HCT116 (cell line): ENCODE measurements at regions not wholly inside any gene's neighbourhood (a gene's known extent, or its start where the extent isn't known, plus 50 kb on each side); places are given as distances from the start of the nearest gene placed in this dataset.

ENCODE experiments used
- ATAC-seq: fragments of 200-7000 bp; cut with Tn5 transposase; 2 replicates; pipeline ENCODE4 v1.9.1; 2020; ENCODE audit warnings: mild to moderate bottlenecking, moderate library complexity
- BruUV-seq: library from RNA; stranded (reverse); fragments of 400-500 nt; replicated peaks from 2 replicates; lab custom pipeline; 2021; lab: Mats Ljungman, UMichigan
- CTCF ChIA-PET: fragments of 300-600 bp; sonication (Branson Sonifier 250); formaldehyde crosslinking; loops from one replicate; lab custom pipeline; 2021; ENCODE audit warnings: antibody characterized with exemption; lab: Charles Lee
- POLR2A ChIA-PET: fragments of 300-600, 350-600 bp; sonication (Branson Sonifier 250); formaldehyde crosslinking; loops from one replicate; lab custom pipeline; 2021; ENCODE audit warnings: antibody characterized with exemption; lab: Charles Lee
- RAD21 ChIA-PET, 2 experiments: fragments of 300-600 bp; sonication (Branson Sonifier 250); formaldehyde crosslinking; loops; one replicate each; lab custom pipeline; 2023; ENCODE audit warnings: low total read pairs in 2 of 2; ENCODE audit not compliant: uncharacterized antibody in 2 of 2, unreplicated experiment in 2 of 2, low non-redundant PET in 1 of 2; lab: Charles Lee
- DNase-seq: peaks from one replicate; pipeline ENCODE4 v3.0.0-alpha.2; 2010; ENCODE audit warnings: low read depth, low spot score
- H2AFZ ChIP-seq: fragments of 200-600 bp; shearing (Covaris generic), sonication (generic); 2 replicates; pipeline ENCODE4 v1.6.1; 2017; ENCODE audit warnings: low read depth, mixed run types, mixed read lengths, antibody characterized with exemption, low read length; ENCODE audit not compliant: poor library complexity, severe bottlenecking
- H3K27ac ChIP-seq: 2 replicates; pipeline ENCODE4 v1.5.1; 2012; ENCODE audit warnings: low read depth, low read length
- H3K27me3 ChIP-seq: fragments of 200-600 bp; sonication (generic); 2 replicates; pipeline ENCODE4 v1.6.1; 2016; ENCODE audit warnings: mixed run types, low read length, mixed read lengths; ENCODE audit not compliant: insufficient read depth
- H3K36me3 ChIP-seq, 2 experiments: fragments of 200-500 bp in 1 of 2; fragments of 200-600 bp in 1 of 2; sonication (Bioruptor generic) in 1 of 2; sonication (generic) in 1 of 2; 2 replicates each; pipeline versions ENCODE4 v1.5.1 to v1.6.1; 2014 to 2016; ENCODE audit warnings: low read length in 2 of 2, inconsistent platforms in 1 of 2, mixed read lengths in 1 of 2, mixed run types in 1 of 2; ENCODE audit not compliant: insufficient read depth in 2 of 2, control insufficient read depth in 1 of 2
- H3K4me1 ChIP-seq, 2 experiments: fragments of 200-600 bp in 1 of 2; sonication (generic) in 1 of 2; 2 replicates each; pipeline versions ENCODE4 v1.5.1 to v1.6.1; 2012 to 2017; ENCODE audit warnings: low read length in 2 of 2, inconsistent platforms in 1 of 2, mild to moderate bottlenecking in 1 of 2, mixed read lengths in 1 of 2, mixed run types in 1 of 2, moderate library complexity in 1 of 2; ENCODE audit not compliant: insufficient read depth in 2 of 2, control insufficient read depth in 1 of 2
- H3K4me2 ChIP-seq: fragments of 200-600 bp; sonication (generic); 2 replicates; pipeline ENCODE4 v1.6.1; 2017; ENCODE audit warnings: mixed run types, low read length, mixed read lengths
- H3K4me3 ChIP-seq, 2 experiments: fragments of 200-600 bp in 1 of 2; sonication (generic) in 1 of 2; replicated peaks in 1 of 2; 2 replicates each; pipeline ENCODE4 v1.5.1; 2011 to 2016; ENCODE audit warnings: low read length in 2 of 2, control low read depth in 1 of 2, low read depth in 1 of 2, mild to moderate bottlenecking in 1 of 2, mixed read lengths in 1 of 2, mixed run types in 1 of 2
- H3K79me2 ChIP-seq: fragments of 200-600 bp; sonication (generic); 2 replicates; pipeline ENCODE4 v1.6.1; 2017; ENCODE audit warnings: mild to moderate bottlenecking, mixed run types, low read length, moderate library complexity, mixed read lengths; ENCODE audit not compliant: insufficient read depth
- H3K9ac ChIP-seq: fragments of 200-600 bp; sonication (generic); 2 replicates; pipeline ENCODE4 v1.6.1; 2016; ENCODE audit warnings: low read length, mixed read lengths
- H3K9me2 ChIP-seq: fragments of 200-600 bp; sonication (generic), shearing (Covaris generic); 2 replicates; pipeline ENCODE4 v1.6.1; 2017; ENCODE audit warnings: mixed run types, mild to moderate bottlenecking, moderate library complexity; ENCODE audit not compliant: insufficient read depth
- H3K9me3 ChIP-seq, 2 experiments: fragments of 200-500 bp in 1 of 2; fragments of 200-600 bp in 1 of 2; sonication (Bioruptor generic) in 1 of 2; sonication (generic) in 1 of 2; 2 replicates each; pipeline ENCODE4 v1.6.1; 2014 to 2017; ENCODE audit warnings: low read length in 2 of 2, mixed read lengths in 2 of 2, inconsistent platforms in 1 of 2, low read depth in 1 of 2, mild to moderate bottlenecking in 1 of 2, mixed run types in 1 of 2, moderate library complexity in 1 of 2; ENCODE audit not compliant: control insufficient read depth in 1 of 2, insufficient read depth in 1 of 2
- H4K20me1 ChIP-seq: fragments of 200-600 bp; sonication (generic), shearing (Covaris generic); 2 replicates; pipeline ENCODE4 v1.6.1; 2017; ENCODE audit warnings: mixed run types, mild to moderate bottlenecking, moderate library complexity; ENCODE audit not compliant: insufficient read depth
- EZH2 ChIP-seq: fragments of 200-600 bp; sonication (generic); IDR thresholded peaks from 2 replicates; pipeline ENCODE4 v1.6.1; 2017; ENCODE audit warnings: antibody characterized with exemption, mixed run types
- FOSL1 ChIP-seq: IDR thresholded peaks from 2 replicates; pipeline ENCODE4 v1.6.1; 2012; ENCODE audit warnings: low read depth
- POLR2A ChIP-seq: IDR thresholded peaks from 2 replicates; pipeline ENCODE4 v1.7.0; 2011; ENCODE audit warnings: borderline replicate concordance; ENCODE audit not compliant: insufficient read depth, insufficient read length; ENCODE audit errors: extremely low read depth
- POLR2AphosphoS5 ChIP-seq: IDR thresholded peaks from 2 replicates; pipeline ENCODE4 v1.6.1; 2011; ENCODE audit warnings: mild to moderate bottlenecking, low read depth, low read length, moderate library complexity
- RAD21 ChIP-seq: IDR thresholded peaks from 2 replicates; pipeline ENCODE4 v1.6.1; 2012; ENCODE audit warnings: low read depth, mild to moderate bottlenecking
- YY1 ChIP-seq: IDR thresholded peaks from 2 replicates; pipeline ENCODE4 v1.6.1; 2011; ENCODE audit warnings: low read length, low read depth, moderate library complexity, mild to moderate bottlenecking; ENCODE audit not compliant: insufficient replicate concordance; ENCODE audit errors: extremely low read depth
- ZFX ChIP-seq: fragments of 450-650 bp; IDR thresholded peaks from 2 replicates; pipeline ENCODE4 v1.6.1; 2017
- intact Hi-C: fragments of 100-400 bp; cut with micrococcal nuclease; formaldehyde crosslinking; loops from 2 replicates; pipeline ENCODE4 v1.10.0; 2022
- TF ChIP-seq, protein P1 (sequence below): IDR thresholded peaks from 2 replicates; pipeline ENCODE4 v1.6.1; 2012
- TF ChIP-seq, protein P2 (sequence below), 3 experiments: fragments of 200-600 bp in 1 of 3; sonication (generic) in 1 of 3; IDR thresholded peaks in 2 of 3; conservative IDR thresholded peaks in 1 of 3; 2 replicates each; pipeline ENCODE4 v1.5.1; 2012 to 2017; ENCODE audit warnings: low read depth in 2 of 3, low read length in 2 of 3, antibody characterized with exemption in 1 of 3, borderline replicate concordance in 1 of 3, control low read depth in 1 of 3, mild to moderate bottlenecking in 1 of 3, mixed read lengths in 1 of 3, mixed run types in 1 of 3, moderate library complexity in 1 of 3; ENCODE audit not compliant: insufficient read depth in 1 of 3

DNA sequence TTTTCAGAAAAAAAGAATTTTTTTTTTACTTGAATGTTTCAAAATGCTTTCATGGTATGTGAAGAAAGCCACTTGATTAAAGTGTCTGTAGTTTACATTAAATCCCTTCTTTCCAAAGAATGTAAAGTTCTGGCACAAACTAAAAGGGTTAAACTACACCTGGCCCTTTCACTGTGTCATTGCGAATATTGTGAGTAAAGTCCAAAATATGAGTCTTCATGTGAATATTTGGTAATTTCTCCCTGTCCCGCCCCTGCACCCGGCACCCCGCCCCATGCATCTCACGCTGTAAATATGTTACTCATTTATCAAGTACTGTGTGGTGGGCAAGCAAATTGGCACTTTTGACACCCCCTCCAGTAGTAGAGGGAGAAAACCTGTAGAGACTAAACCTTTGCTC is 274.7 kb downstream of the TTC6 start:
- no peak overlapping the region for H3K9ac ChIP-seq
- H3K4me2 ChIP-seq, result no peak overlapping the region
- no peak overlapping the region for H2AFZ ChIP-seq
- H3K36me3 ChIP-seq, result no peaks in the 10 kb centered on the region
- ChIA-PET RAD21 (no interaction called here), POLR2A (no interaction called here), CTCF (no interaction called here)
- TF ChIP-seq POLR2AphosphoS5 (no peak), EZH2 (no peak), YY1 (no peak), POLR2A (no peak), ZFX (no peak), FOSL1 (no peak), RAD21 (no peak)
- TF ChIP-seq, protein P1, sequence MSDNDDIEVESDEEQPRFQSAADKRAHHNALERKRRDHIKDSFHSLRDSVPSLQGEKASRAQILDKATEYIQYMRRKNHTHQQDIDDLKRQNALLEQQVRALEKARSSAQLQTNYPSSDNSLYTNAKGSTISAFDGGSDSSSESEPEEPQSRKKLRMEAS, result no peak
- TF ChIP-seq, protein P2, sequence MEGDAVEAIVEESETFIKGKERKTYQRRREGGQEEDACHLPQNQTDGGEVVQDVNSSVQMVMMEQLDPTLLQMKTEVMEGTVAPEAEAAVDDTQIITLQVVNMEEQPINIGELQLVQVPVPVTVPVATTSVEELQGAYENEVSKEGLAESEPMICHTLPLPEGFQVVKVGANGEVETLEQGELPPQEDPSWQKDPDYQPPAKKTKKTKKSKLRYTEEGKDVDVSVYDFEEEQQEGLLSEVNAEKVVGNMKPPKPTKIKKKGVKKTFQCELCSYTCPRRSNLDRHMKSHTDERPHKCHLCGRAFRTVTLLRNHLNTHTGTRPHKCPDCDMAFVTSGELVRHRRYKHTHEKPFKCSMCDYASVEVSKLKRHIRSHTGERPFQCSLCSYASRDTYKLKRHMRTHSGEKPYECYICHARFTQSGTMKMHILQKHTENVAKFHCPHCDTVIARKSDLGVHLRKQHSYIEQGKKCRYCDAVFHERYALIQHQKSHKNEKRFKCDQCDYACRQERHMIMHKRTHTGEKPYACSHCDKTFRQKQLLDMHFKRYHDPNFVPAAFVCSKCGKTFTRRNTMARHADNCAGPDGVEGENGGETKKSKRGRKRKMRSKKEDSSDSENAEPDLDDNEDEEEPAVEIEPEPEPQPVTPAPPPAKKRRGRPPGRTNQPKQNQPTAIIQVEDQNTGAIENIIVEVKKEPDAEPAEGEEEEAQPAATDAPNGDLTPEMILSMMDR (IDR thresholded peaks at IDR 0.05 in 2 of 3, conservative IDR thresholded peaks at IDR 0.05 in 1 of 3; ENCODE audit: borderline replicate concordance in 1 of 3, insufficient read depth in 1 of 3, low read depth in 2 of 3, low read length in 2 of 3), result no peak
- ATAC-seq (no peak), DNase-seq (no peak)
- no TSS peak for BruUV-seq
- no peaks in the 10 kb centered on the region for H3K27me3 ChIP-seq
- H3K27ac ChIP-seq, result no peak overlapping the region
- intact Hi-C loops, result loop anchor here (5.0 kb wide), 1 partner anchor 638 kb away; no protein-coding TSS in a partner anchor
- no peaks in the 10 kb centered on the region for H3K79me2 ChIP-seq
- no peak overlapping the region for H3K4me3 ChIP-seq
- no peaks in the 10 kb centered on the region for H3K9me3 ChIP-seq
- no peaks in the 10 kb centered on the region for H3K9me2 ChIP-seq
- no peaks in the 10 kb centered on the region for H4K20me1 ChIP-seq
- peaks cover 0 to 4% of the 10 kb centered on the region in 2 experiments; a peak in 3 of 4 replicates for H3K4me1 ChIP-seq
